M059J (cell line): ENCODE measurements at regions not wholly inside any gene's neighbourhood (a gene's known extent, or its start where the extent isn't known, plus 50 kb on each side); places are given as distances from the start of the nearest gene placed in this dataset.

Source experiments
- DNase-seq: peaks from one replicate; pipeline ENCODE4 v3.0.0-alpha.2; 2012; ENCODE audit warnings: low read depth

GRCh38 chr2:56613920-56614319 lies 430.1 kb downstream of the CCDC85A start:
- peak; percentile 42 for DNase-seq

GRCh38 chr2:56615760-56616159 lies 432.0 kb downstream of the CCDC85A start:
- DNase-seq: peak; percentile 74

- DNase-seq: peak; percentile 45
These were observed 440.4 kb downstream of the CCDC85A start for GRCh38 chr2:56624181-56624580.

GRCh38 chr2:56626927-56627326 lies 443.1 kb downstream of the CCDC85A start:
- no peak for DNase-seq

- DNase-seq: no peak
These were observed 446.5 kb downstream of the CCDC85A start for GRCh38 chr2:56630286-56630685.

GRCh38 chr2:56647997-56648396 lies 464.2 kb downstream of the CCDC85A start:
- no peak for DNase-seq

- DNase-seq: no peak
These were observed 465.0 kb downstream of the CCDC85A start for GRCh38 chr2:56648802-56649201.

GRCh38 chr2:56654936-56655335 lies 471.1 kb downstream of the CCDC85A start:
- DNase-seq: peak; percentile 42

- DNase-seq: peak; percentile 36
These were observed 473.0 kb downstream of the CCDC85A start for GRCh38 chr2:56656826-56657225.

GRCh38 chr2:56666777-56667176 lies 483.0 kb downstream of the CCDC85A start:
- no peak for DNase-seq

- no peak for DNase-seq
These were observed 488.3 kb downstream of the CCDC85A start for GRCh38 chr2:56671973-56672569.

- no peak for DNase-seq
These were observed 490.3 kb downstream of the CCDC85A start for GRCh38 chr2:56674084-56674483.

GRCh38 chr2:56676966-56677365 lies 493.2 kb downstream of the CCDC85A start:
- no peak for DNase-seq

- DNase-seq: peak; percentile 89
These were observed 497.3 kb downstream of the CCDC85A start for GRCh38 chr2:56680971-56681631.

- DNase-seq: peak; percentile 41
These were observed 498.0 kb downstream of the CCDC85A start for GRCh38 chr2:56681659-56682396.

GRCh38 chr2:56682397-56682760 lies 498.6 kb downstream of the CCDC85A start:
- DNase-seq: peak; percentile 42

GRCh38 chr2:56684327-56684726 lies 500.5 kb downstream of the CCDC85A start:
- no peak for DNase-seq

- DNase-seq: no peak
These were observed 501.4 kb downstream of the CCDC85A start for GRCh38 chr2:56685205-56685604.

GRCh38 chr2:56687169-56687568 lies 503.4 kb downstream of the CCDC85A start:
- peak; percentile 32 for DNase-seq

GRCh38 chr2:56688661-56689060 lies 504.9 kb downstream of the CCDC85A start:
- DNase-seq: peak; percentile 62

GRCh38 chr2:56693501-56693900 lies 509.7 kb downstream of the CCDC85A start:
- no peak for DNase-seq

GRCh38 chr2:56703001-56703400 lies 519.2 kb downstream of the CCDC85A start:
- DNase-seq: no peak

GRCh38 chr2:56705713-56706112 lies 521.9 kb downstream of the CCDC85A start:
- peak; percentile 49 for DNase-seq
